HG03108 (cell line): ENCODE measurements at regions not wholly inside any gene's neighbourhood (a gene's known extent, or its start where the extent isn't known, plus 50 kb on each side); places are given as distances from the start of the nearest gene placed in this dataset.

Experiments used
- ATAC-seq: cut with Tn5 transposase; IDR thresholded peaks from one replicate; pipeline ENCODE4 v1.9.1; 2021; ENCODE audit warnings: moderate library complexity; ENCODE audit not compliant: unreplicated experiment

GRCh38 chr11:39145346-39145745 lies 2314.1 kb downstream of the LRRC4C start:
- no peak for ATAC-seq

- ATAC-seq = no peak
These were observed 2314.9 kb downstream of the LRRC4C start for GRCh38 chr11:39144351-39145130.

- ATAC-seq = no peak
These were observed 2319.9 kb downstream of the LRRC4C start for GRCh38 chr11:39139581-39139980.

GRCh38 chr11:39120890-39121289 lies 2338.6 kb downstream of the LRRC4C start:
- no peak for ATAC-seq

- no peak for ATAC-seq
These were observed 2345.8 kb downstream of the LRRC4C start for GRCh38 chr11:39113606-39114005.

GRCh38 chr11:39102236-39102635 lies 2357.2 kb downstream of the LRRC4C start:
- ATAC-seq = no peak

GRCh38 chr11:39078465-39078864 lies 2381.0 kb downstream of the LRRC4C start:
- no peak for ATAC-seq

GRCh38 chr11:39037611-39038010 lies 2421.8 kb downstream of the LRRC4C start:
- ATAC-seq = no peak

GRCh38 chr11:39036021-39036420 lies 2423.4 kb downstream of the LRRC4C start:
- no peak for ATAC-seq

- no peak for ATAC-seq
These were observed 2423.5 kb upstream of the RAG2 start for GRCh38 chr11:39021539-39021938.

- ATAC-seq = no peak
These were observed 2413.8 kb upstream of the RAG2 start for GRCh38 chr11:39011797-39012196.

- ATAC-seq = no peak
These were observed 2392.8 kb upstream of the RAG2 start for GRCh38 chr11:38990841-38991240.

- ATAC-seq = no peak
These were observed 2392.1 kb upstream of the RAG2 start for GRCh38 chr11:38990139-38990538.

- ATAC-seq = no peak
These were observed 2390.9 kb upstream of the RAG2 start for GRCh38 chr11:38988908-38989307.

GRCh38 chr11:38972220-38972619 lies 2374.2 kb upstream of the RAG2 start:
- ATAC-seq = no peak

- no peak for ATAC-seq
These were observed 2373.1 kb upstream of the RAG2 start for GRCh38 chr11:38971141-38971540.

GRCh38 chr11:38968951-38969350 lies 2370.9 kb upstream of the RAG2 start:
- ATAC-seq = no peak

GRCh38 chr11:38952698-38953097 lies 2354.7 kb upstream of the RAG2 start:
- ATAC-seq = no peak

- no peak for ATAC-seq
These were observed 2352.8 kb upstream of the RAG2 start for GRCh38 chr11:38950867-38951266.

- ATAC-seq = no peak
These were observed 2350.4 kb upstream of the RAG2 start for GRCh38 chr11:38948392-38948791.

GRCh38 chr11:38937709-38938108 lies 2339.7 kb upstream of the RAG2 start:
- ATAC-seq = no peak

- no peak for ATAC-seq
These were observed 2337.9 kb upstream of the RAG2 start for GRCh38 chr11:38935941-38936340.

- ATAC-seq = no peak
These were observed 2330.0 kb upstream of the RAG2 start for GRCh38 chr11:38927993-38928392.
